Fibroblast of villous mesenchyme (primary cell): ENCODE measurements at regions not wholly inside any gene's neighbourhood (a gene's known extent, or its start where the extent isn't known, plus 50 kb on each side); places are given as distances from the start of the nearest gene placed in this dataset.

Experiments used
- DNase-seq: peaks from one replicate; pipeline ENCODE4 v3.0.0-alpha.2; 2010; ENCODE audit warnings: low read depth
- H3K4me3 ChIP-seq: 2 replicates; pipeline ENCODE4 v1.5.1; 2011; ENCODE audit warnings: low read depth, mild to moderate bottlenecking, low read length
- TF ChIP-seq, protein P1 (sequence below): IDR thresholded peaks from 2 replicates; pipeline ENCODE4 v1.5.1; 2012; ENCODE audit warnings: low read depth, mild to moderate bottlenecking, low read length; ENCODE audit not compliant: insufficient read depth

DNA sequence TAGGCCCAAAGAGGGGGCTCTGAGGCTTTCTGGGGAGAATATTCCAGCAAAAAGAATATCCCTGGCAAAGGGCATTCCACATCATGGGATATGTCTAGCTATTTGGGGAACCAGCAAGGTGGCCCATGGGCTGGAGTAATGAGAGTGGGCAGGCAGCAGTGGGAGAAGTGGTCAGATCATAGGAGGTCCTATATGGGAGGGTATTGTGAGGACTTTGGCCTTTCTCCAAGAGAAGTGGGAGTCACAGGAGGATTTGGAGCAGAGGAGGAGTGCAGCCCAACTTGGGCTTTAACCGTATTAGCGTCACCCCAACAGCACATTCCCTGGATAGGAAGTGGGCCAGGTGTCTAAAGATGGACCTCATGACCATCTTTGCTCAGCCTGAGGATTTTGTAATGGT is 151.4 kb downstream of the ENGASE start:
- TF ChIP-seq, protein P1, sequence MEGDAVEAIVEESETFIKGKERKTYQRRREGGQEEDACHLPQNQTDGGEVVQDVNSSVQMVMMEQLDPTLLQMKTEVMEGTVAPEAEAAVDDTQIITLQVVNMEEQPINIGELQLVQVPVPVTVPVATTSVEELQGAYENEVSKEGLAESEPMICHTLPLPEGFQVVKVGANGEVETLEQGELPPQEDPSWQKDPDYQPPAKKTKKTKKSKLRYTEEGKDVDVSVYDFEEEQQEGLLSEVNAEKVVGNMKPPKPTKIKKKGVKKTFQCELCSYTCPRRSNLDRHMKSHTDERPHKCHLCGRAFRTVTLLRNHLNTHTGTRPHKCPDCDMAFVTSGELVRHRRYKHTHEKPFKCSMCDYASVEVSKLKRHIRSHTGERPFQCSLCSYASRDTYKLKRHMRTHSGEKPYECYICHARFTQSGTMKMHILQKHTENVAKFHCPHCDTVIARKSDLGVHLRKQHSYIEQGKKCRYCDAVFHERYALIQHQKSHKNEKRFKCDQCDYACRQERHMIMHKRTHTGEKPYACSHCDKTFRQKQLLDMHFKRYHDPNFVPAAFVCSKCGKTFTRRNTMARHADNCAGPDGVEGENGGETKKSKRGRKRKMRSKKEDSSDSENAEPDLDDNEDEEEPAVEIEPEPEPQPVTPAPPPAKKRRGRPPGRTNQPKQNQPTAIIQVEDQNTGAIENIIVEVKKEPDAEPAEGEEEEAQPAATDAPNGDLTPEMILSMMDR = no peak
- DNase-seq = no peak
- no peak overlapping the region for H3K4me3 ChIP-seq

DNA sequence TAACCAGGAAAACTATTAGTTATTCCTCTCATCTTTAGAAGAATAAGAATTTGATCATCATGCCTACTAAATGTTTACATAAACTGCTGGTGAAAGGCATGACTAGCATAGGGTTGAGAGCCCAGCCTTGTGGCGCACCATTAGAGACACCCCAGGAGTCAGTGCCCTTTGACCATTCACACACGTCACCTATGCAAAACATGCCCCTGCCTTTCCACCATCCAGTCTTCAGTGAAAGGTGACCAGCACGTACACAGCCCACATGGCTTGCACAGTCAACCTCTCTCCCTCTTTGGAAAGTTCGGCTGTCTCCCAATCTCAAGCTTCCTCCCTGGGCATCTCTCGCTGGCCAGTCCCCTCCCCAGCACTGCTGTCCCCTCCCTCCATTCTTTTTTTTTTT is 150.3 kb downstream of the ENGASE start:
- TF ChIP-seq, protein P1 = no peak
- no peak for DNase-seq
- H3K4me3 ChIP-seq = no peak overlapping the region

GRCh38 chr17:79224476-79224875 is 149.9 kb downstream of the ENGASE start:
- TF ChIP-seq, protein P1 = no peak
- no peak overlapping the region for H3K4me3 ChIP-seq
- no peak for DNase-seq

DNA sequence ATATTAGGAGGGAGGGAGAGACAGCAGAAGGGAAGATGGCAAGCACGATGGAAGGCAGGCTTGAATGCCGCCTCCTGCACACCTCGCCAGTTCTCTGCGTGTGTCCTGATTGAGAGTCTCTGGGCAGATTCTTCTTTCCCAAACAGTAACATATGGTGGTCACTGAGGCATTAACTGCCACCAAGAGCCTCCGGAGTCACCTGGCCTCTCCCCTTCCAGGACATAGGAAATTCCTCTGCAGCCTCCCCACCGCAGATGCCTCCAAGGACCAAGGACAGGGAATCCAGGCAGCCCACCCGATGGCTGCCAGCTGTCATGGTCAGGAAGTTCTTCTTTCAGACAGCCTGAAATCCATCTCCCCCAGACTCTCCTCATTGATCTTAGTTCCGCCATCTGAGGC is 149.3 kb downstream of the ENGASE start:
- TF ChIP-seq, protein P1 = no peak
- H3K4me3 ChIP-seq = no peak overlapping the region
- no peak for DNase-seq

GRCh38 chr17:79223471-79223870 is 148.8 kb downstream of the ENGASE start:
- no peak for DNase-seq
- TF ChIP-seq, protein P1 = no peak
- no peak overlapping the region for H3K4me3 ChIP-seq

GRCh38 chr17:79221597-79221996 is 147.0 kb downstream of the ENGASE start:
- DNase-seq = no peak
- no peak overlapping the region for H3K4me3 ChIP-seq
- TF ChIP-seq, protein P1 = no peak

DNA sequence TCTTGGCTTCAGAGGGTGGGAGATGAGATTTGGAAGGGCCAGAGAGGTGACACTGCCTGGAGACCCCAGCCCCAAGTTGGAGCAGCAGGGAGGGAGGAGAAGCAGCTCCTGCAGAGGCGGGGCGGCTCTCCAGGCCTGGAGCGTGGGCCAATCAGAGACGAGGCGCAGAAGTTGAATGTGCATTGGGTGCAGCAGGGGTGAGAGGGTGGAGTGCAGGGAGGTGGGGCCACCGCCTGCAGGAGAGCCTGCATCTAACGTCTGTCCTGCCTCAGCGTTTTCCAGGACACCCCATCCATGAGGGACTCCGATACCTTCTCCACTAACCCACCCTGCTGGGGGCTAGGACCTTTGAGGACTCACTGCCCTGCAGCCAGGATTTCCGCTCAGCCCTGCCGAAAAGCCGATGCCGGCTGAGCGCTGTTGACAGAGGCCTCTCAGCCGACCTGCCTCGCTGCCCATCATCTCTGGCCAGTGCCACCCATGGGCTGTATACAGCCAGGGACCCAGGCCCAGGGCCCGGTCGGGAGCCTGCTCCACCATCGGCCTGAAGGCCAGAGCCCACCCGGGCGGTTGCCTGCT is 146.2 kb downstream of the ENGASE start:
- DNase-seq = no peak
- TF ChIP-seq, protein P1 = no peak
- H3K4me3 ChIP-seq = no peak overlapping the region
